ENCODE measurements at regions not wholly inside any gene's neighbourhood (a gene's known extent, or its start where the extent isn't known, plus 50 kb on each side); places are given as distances from the start of the nearest gene placed in this dataset.

DNA sequence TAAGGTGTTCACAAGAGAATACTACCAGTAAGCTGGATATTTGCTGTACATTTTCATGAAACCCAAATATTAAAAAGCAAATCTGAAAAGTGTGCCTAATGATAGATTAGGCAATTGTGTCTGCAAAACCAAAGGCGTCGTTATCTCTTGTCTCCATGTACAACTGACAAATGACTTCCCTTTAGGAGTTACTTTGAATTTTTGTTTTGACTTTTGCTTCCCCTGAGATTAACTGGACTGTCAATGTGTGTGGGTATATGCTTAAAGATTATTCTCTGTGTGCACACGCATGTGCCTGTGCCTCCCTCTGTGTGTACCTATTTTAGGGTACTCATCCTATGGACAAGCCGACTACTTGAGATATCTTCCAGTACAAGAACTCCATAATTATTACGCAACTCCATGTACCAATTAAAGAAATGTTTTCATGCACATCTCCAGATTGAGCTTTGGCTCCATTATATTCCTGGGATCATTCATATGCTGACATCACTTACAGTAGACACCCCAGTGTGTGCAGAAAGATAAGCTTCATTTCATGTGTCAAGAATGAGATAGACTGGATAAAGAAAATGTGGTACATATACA is 431.2 kb upstream of the ADAMTS9 start:
- TF ChIP-seq, protein P1, sequence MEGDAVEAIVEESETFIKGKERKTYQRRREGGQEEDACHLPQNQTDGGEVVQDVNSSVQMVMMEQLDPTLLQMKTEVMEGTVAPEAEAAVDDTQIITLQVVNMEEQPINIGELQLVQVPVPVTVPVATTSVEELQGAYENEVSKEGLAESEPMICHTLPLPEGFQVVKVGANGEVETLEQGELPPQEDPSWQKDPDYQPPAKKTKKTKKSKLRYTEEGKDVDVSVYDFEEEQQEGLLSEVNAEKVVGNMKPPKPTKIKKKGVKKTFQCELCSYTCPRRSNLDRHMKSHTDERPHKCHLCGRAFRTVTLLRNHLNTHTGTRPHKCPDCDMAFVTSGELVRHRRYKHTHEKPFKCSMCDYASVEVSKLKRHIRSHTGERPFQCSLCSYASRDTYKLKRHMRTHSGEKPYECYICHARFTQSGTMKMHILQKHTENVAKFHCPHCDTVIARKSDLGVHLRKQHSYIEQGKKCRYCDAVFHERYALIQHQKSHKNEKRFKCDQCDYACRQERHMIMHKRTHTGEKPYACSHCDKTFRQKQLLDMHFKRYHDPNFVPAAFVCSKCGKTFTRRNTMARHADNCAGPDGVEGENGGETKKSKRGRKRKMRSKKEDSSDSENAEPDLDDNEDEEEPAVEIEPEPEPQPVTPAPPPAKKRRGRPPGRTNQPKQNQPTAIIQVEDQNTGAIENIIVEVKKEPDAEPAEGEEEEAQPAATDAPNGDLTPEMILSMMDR (IDR thresholded peaks at IDR 0.05) = no peak
- no peak for TF ChIP-seq ZFX (IDR thresholded peaks at IDR 0.05; ENCODE audit: borderline replicate concordance)
